HCT116 (cell line): ENCODE measurements at regions not wholly inside any gene's neighbourhood (a gene's known extent, or its start where the extent isn't known, plus 50 kb on each side); places are given as distances from the start of the nearest gene placed in this dataset.

Experiments
- ATAC-seq: fragments of 200-7000 bp; cut with Tn5 transposase; 2 replicates; pipeline ENCODE4 v1.9.1; 2020; ENCODE audit warnings: mild to moderate bottlenecking, moderate library complexity
- BruUV-seq: library from RNA; stranded (reverse); fragments of 400-500 nt; replicated peaks from 2 replicates; lab custom pipeline; 2021; lab: Mats Ljungman, UMichigan
- CTCF ChIA-PET: fragments of 300-600 bp; sonication (Branson Sonifier 250); formaldehyde crosslinking; loops from one replicate; lab custom pipeline; 2021; ENCODE audit warnings: antibody characterized with exemption; lab: Charles Lee
- POLR2A ChIA-PET: fragments of 300-600, 350-600 bp; sonication (Branson Sonifier 250); formaldehyde crosslinking; loops from one replicate; lab custom pipeline; 2021; ENCODE audit warnings: antibody characterized with exemption; lab: Charles Lee
- RAD21 ChIA-PET, 2 experiments: fragments of 300-600 bp; sonication (Branson Sonifier 250); formaldehyde crosslinking; loops; one replicate each; lab custom pipeline; 2023; ENCODE audit warnings: low total read pairs in 2 of 2; ENCODE audit not compliant: uncharacterized antibody in 2 of 2, unreplicated experiment in 2 of 2, low non-redundant PET in 1 of 2; lab: Charles Lee
- DNase-seq: peaks from one replicate; pipeline ENCODE4 v3.0.0-alpha.2; 2010; ENCODE audit warnings: low read depth, low spot score
- H2AFZ ChIP-seq: fragments of 200-600 bp; shearing (Covaris generic), sonication (generic); 2 replicates; pipeline ENCODE4 v1.6.1; 2017; ENCODE audit warnings: low read depth, mixed run types, mixed read lengths, antibody characterized with exemption, low read length; ENCODE audit not compliant: poor library complexity, severe bottlenecking
- H3K27ac ChIP-seq: 2 replicates; pipeline ENCODE4 v1.5.1; 2012; ENCODE audit warnings: low read depth, low read length
- H3K27me3 ChIP-seq: fragments of 200-600 bp; sonication (generic); 2 replicates; pipeline ENCODE4 v1.6.1; 2016; ENCODE audit warnings: mixed run types, low read length, mixed read lengths; ENCODE audit not compliant: insufficient read depth
- H3K36me3 ChIP-seq, 2 experiments: fragments of 200-500 bp in 1 of 2; fragments of 200-600 bp in 1 of 2; sonication (Bioruptor generic) in 1 of 2; sonication (generic) in 1 of 2; 2 replicates each; pipeline versions ENCODE4 v1.5.1 to v1.6.1; 2014 to 2016; ENCODE audit warnings: low read length in 2 of 2, inconsistent platforms in 1 of 2, mixed read lengths in 1 of 2, mixed run types in 1 of 2; ENCODE audit not compliant: insufficient read depth in 2 of 2, control insufficient read depth in 1 of 2
- H3K4me1 ChIP-seq, 2 experiments: fragments of 200-600 bp in 1 of 2; sonication (generic) in 1 of 2; 2 replicates each; pipeline versions ENCODE4 v1.5.1 to v1.6.1; 2012 to 2017; ENCODE audit warnings: low read length in 2 of 2, inconsistent platforms in 1 of 2, mild to moderate bottlenecking in 1 of 2, mixed read lengths in 1 of 2, mixed run types in 1 of 2, moderate library complexity in 1 of 2; ENCODE audit not compliant: insufficient read depth in 2 of 2, control insufficient read depth in 1 of 2
- H3K4me2 ChIP-seq: fragments of 200-600 bp; sonication (generic); 2 replicates; pipeline ENCODE4 v1.6.1; 2017; ENCODE audit warnings: mixed run types, low read length, mixed read lengths
- H3K4me3 ChIP-seq, 2 experiments: fragments of 200-600 bp in 1 of 2; sonication (generic) in 1 of 2; replicated peaks in 1 of 2; 2 replicates each; pipeline ENCODE4 v1.5.1; 2011 to 2016; ENCODE audit warnings: low read length in 2 of 2, control low read depth in 1 of 2, low read depth in 1 of 2, mild to moderate bottlenecking in 1 of 2, mixed read lengths in 1 of 2, mixed run types in 1 of 2
- H3K79me2 ChIP-seq: fragments of 200-600 bp; sonication (generic); 2 replicates; pipeline ENCODE4 v1.6.1; 2017; ENCODE audit warnings: mild to moderate bottlenecking, mixed run types, low read length, moderate library complexity, mixed read lengths; ENCODE audit not compliant: insufficient read depth
- H3K9ac ChIP-seq: fragments of 200-600 bp; sonication (generic); 2 replicates; pipeline ENCODE4 v1.6.1; 2016; ENCODE audit warnings: low read length, mixed read lengths
- H3K9me2 ChIP-seq: fragments of 200-600 bp; sonication (generic), shearing (Covaris generic); 2 replicates; pipeline ENCODE4 v1.6.1; 2017; ENCODE audit warnings: mixed run types, mild to moderate bottlenecking, moderate library complexity; ENCODE audit not compliant: insufficient read depth
- H3K9me3 ChIP-seq, 2 experiments: fragments of 200-500 bp in 1 of 2; fragments of 200-600 bp in 1 of 2; sonication (Bioruptor generic) in 1 of 2; sonication (generic) in 1 of 2; 2 replicates each; pipeline ENCODE4 v1.6.1; 2014 to 2017; ENCODE audit warnings: low read length in 2 of 2, mixed read lengths in 2 of 2, inconsistent platforms in 1 of 2, low read depth in 1 of 2, mild to moderate bottlenecking in 1 of 2, mixed run types in 1 of 2, moderate library complexity in 1 of 2; ENCODE audit not compliant: control insufficient read depth in 1 of 2, insufficient read depth in 1 of 2
- H4K20me1 ChIP-seq: fragments of 200-600 bp; sonication (generic), shearing (Covaris generic); 2 replicates; pipeline ENCODE4 v1.6.1; 2017; ENCODE audit warnings: mixed run types, mild to moderate bottlenecking, moderate library complexity; ENCODE audit not compliant: insufficient read depth
- CEBPB ChIP-seq: IDR thresholded peaks from 2 replicates; pipeline ENCODE4 v1.6.1; 2012; ENCODE audit warnings: low read depth
- ELF1 ChIP-seq: IDR thresholded peaks from 2 replicates; pipeline ENCODE4 v1.6.1; 2012; ENCODE audit warnings: low read depth, borderline replicate concordance
- FOSL1 ChIP-seq: IDR thresholded peaks from 2 replicates; pipeline ENCODE4 v1.6.1; 2012; ENCODE audit warnings: low read depth
- JUND ChIP-seq: IDR thresholded peaks from 2 replicates; pipeline ENCODE4 v1.6.1; 2012
- MAX ChIP-seq: IDR thresholded peaks from 2 replicates; pipeline ENCODE4 v1.6.1; 2012
- SIN3A ChIP-seq: IDR thresholded peaks from 2 replicates; pipeline ENCODE4 v1.6.1; 2012; ENCODE audit warnings: low read depth
- SRF ChIP-seq: IDR thresholded peaks from 2 replicates; pipeline ENCODE4 v1.6.1; 2012; ENCODE audit warnings: low read depth
- YY1 ChIP-seq: IDR thresholded peaks from 2 replicates; pipeline ENCODE4 v1.6.1; 2011; ENCODE audit warnings: low read length, low read depth, moderate library complexity, mild to moderate bottlenecking; ENCODE audit not compliant: insufficient replicate concordance; ENCODE audit errors: extremely low read depth
- ZFX ChIP-seq: fragments of 450-650 bp; IDR thresholded peaks from 2 replicates; pipeline ENCODE4 v1.6.1; 2017
- ZNF274 ChIP-seq: fragments of 200-500 bp; sonication (Bioruptor generic); IDR thresholded peaks from 2 replicates; pipeline ENCODE4 v1.6.1; 2014; ENCODE audit warnings: mild to moderate bottlenecking, low read depth, low read length, inconsistent platforms
- intact Hi-C: fragments of 100-400 bp; cut with micrococcal nuclease; formaldehyde crosslinking; loops from 2 replicates; pipeline ENCODE4 v1.10.0; 2022
- TF ChIP-seq, protein P1 (sequence below), 3 experiments: fragments of 200-600 bp in 1 of 3; sonication (generic) in 1 of 3; IDR thresholded peaks in 2 of 3; conservative IDR thresholded peaks in 1 of 3; 2 replicates each; pipeline ENCODE4 v1.5.1; 2012 to 2017; ENCODE audit warnings: low read depth in 2 of 3, low read length in 2 of 3, antibody characterized with exemption in 1 of 3, borderline replicate concordance in 1 of 3, control low read depth in 1 of 3, mild to moderate bottlenecking in 1 of 3, mixed read lengths in 1 of 3, mixed run types in 1 of 3, moderate library complexity in 1 of 3; ENCODE audit not compliant: insufficient read depth in 1 of 3

GRCh38 chr1:185463433-185463832, 146.4 kb upstream of the IVNS1ABP start:
- no peaks in the 10 kb centered on the region for H3K27me3 ChIP-seq
- no peaks in the 10 kb centered on the region for H3K9me3 ChIP-seq
- no peaks in the 10 kb centered on the region for H3K4me1 ChIP-seq
- no peaks in the 10 kb centered on the region for H3K9me2 ChIP-seq
- DNase-seq (no peak), ATAC-seq (no peak)
- ChIA-PET CTCF (no interaction called here), POLR2A (no interaction called here), RAD21 (no interaction called here)
- no peak overlapping the region for H3K27ac ChIP-seq
- no peak overlapping the region for H3K4me3 ChIP-seq
- no peaks in the 10 kb centered on the region for H4K20me1 ChIP-seq
- no peak overlapping the region for H2AFZ ChIP-seq
- H3K4me2 ChIP-seq = no peak overlapping the region
- intact Hi-C loops = no loop called here
- no peak for TF ChIP-seq ZNF274
- TF ChIP-seq MAX = no peak
- no peak for TF ChIP-seq ELF1
- TF ChIP-seq YY1 = no peak
- TF ChIP-seq SIN3A = no peak
- no peak for TF ChIP-seq SRF
- TF ChIP-seq, protein P1, sequence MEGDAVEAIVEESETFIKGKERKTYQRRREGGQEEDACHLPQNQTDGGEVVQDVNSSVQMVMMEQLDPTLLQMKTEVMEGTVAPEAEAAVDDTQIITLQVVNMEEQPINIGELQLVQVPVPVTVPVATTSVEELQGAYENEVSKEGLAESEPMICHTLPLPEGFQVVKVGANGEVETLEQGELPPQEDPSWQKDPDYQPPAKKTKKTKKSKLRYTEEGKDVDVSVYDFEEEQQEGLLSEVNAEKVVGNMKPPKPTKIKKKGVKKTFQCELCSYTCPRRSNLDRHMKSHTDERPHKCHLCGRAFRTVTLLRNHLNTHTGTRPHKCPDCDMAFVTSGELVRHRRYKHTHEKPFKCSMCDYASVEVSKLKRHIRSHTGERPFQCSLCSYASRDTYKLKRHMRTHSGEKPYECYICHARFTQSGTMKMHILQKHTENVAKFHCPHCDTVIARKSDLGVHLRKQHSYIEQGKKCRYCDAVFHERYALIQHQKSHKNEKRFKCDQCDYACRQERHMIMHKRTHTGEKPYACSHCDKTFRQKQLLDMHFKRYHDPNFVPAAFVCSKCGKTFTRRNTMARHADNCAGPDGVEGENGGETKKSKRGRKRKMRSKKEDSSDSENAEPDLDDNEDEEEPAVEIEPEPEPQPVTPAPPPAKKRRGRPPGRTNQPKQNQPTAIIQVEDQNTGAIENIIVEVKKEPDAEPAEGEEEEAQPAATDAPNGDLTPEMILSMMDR (IDR thresholded peaks at IDR 0.05 in 2 of 3, conservative IDR thresholded peaks at IDR 0.05 in 1 of 3; ENCODE audit: borderline replicate concordance in 1 of 3, insufficient read depth in 1 of 3, low read depth in 2 of 3, low read length in 2 of 3) = no peak
- no peak for TF ChIP-seq JUND
- TF ChIP-seq ZFX = no peak
- no peak for TF ChIP-seq FOSL1
- no peak for TF ChIP-seq CEBPB
- no peaks in the 10 kb centered on the region for H3K79me2 ChIP-seq
- BruUV-seq = no TSS peak
- H3K36me3 ChIP-seq = no peaks in the 10 kb centered on the region
- no peak overlapping the region for H3K9ac ChIP-seq
